Liver (tissue), 8 donors: ENCODE measurements at regions not wholly inside any gene's neighbourhood (a gene's known extent, or its start where the extent isn't known, plus 50 kb on each side); places are given as distances from the start of the nearest gene placed in this dataset.

Experiments
- DNase-seq: peaks from one replicate; pipeline ENCODE4 v3.0.0-alpha.2; 2017; ENCODE audit warnings: low spot score
- H3K27ac ChIP-seq, 2 donors: one replicate each; pipeline ENCODE4 v1.7.0; 2013; ENCODE audit warnings: inconsistent platforms in 2 of 2, low read length in 2 of 2, control low read depth in 1 of 2, low read depth in 1 of 2, mild to moderate bottlenecking in 1 of 2
- H3K27me3 ChIP-seq, 4 donors: one replicate each; pipeline versions ENCODE4 v1.6.1 to v1.7.0; 2013; ENCODE audit warnings: low read length in 3 of 4, inconsistent platforms in 1 of 4, mild to moderate bottlenecking in 1 of 4, moderate library complexity in 1 of 4; ENCODE audit not compliant: control insufficient read depth in 4 of 4, insufficient read depth in 4 of 4
- H3K36me3 ChIP-seq, 4 donors: one replicate each; pipeline versions ENCODE4 v1.6.1 to v1.7.0; 2013; ENCODE audit warnings: low read length in 3 of 4, mild to moderate bottlenecking in 3 of 4, low read depth in 1 of 4, moderate library complexity in 1 of 4; ENCODE audit not compliant: control insufficient read depth in 4 of 4, insufficient read depth in 3 of 4
- H3K4me1 ChIP-seq, 4 donors: one replicate each; pipeline versions ENCODE4 v1.6.1 to v1.7.0; 2013; ENCODE audit warnings: low read length in 3 of 4, mild to moderate bottlenecking in 3 of 4, moderate library complexity in 1 of 4; ENCODE audit not compliant: control insufficient read depth in 4 of 4, insufficient read depth in 4 of 4
- H3K4me3 ChIP-seq, 3 donors: one replicate each; pipeline versions ENCODE4 v1.6.1 to v1.7.0; 2013; ENCODE audit warnings: low read length in 3 of 3, control low read depth in 1 of 3, low read depth in 1 of 3, mild to moderate bottlenecking in 1 of 3
- H3K9ac ChIP-seq, 2 donors: one replicate each; pipeline ENCODE4 v1.7.0; 2013; ENCODE audit warnings: low read length in 2 of 2, mild to moderate bottlenecking in 2 of 2, moderate library complexity in 2 of 2, control low read depth in 1 of 2, low read depth in 1 of 2
- H3K9me3 ChIP-seq, 4 donors: one replicate each; pipeline versions ENCODE4 v1.6.1 to v1.7.0; 2013; ENCODE audit warnings: low read length in 3 of 4; ENCODE audit not compliant: control insufficient read depth in 4 of 4
- ATF3 ChIP-seq: IDR thresholded peaks from 2 replicates; pipeline ENCODE4 v1.6.1; 2016; ENCODE audit warnings: antibody characterized with exemption
- EGR1 ChIP-seq, 2 donors: IDR thresholded peaks; 2 replicates each; pipeline ENCODE4 v1.6.1; 2016 to 2018; ENCODE audit warnings: antibody characterized with exemption in 2 of 2, low read depth in 2 of 2
- FOXA2 ChIP-seq: IDR thresholded peaks from 2 replicates; pipeline ENCODE4 v1.6.1; 2016; ENCODE audit warnings: antibody characterized with exemption
- GABPA ChIP-seq, 2 donors: IDR thresholded peaks in 1 of 2; conservative IDR thresholded peaks in 1 of 2; 2 replicates each; pipeline ENCODE4 v1.6.1; 2016; ENCODE audit warnings: antibody characterized with exemption in 2 of 2, mild to moderate bottlenecking in 1 of 2, moderate library complexity in 1 of 2
- HNF4A ChIP-seq, 2 donors: conservative IDR thresholded peaks; 2 replicates each; pipeline ENCODE4 v1.6.1; 2016; ENCODE audit warnings: antibody characterized with exemption in 2 of 2, mild to moderate bottlenecking in 2 of 2
- HNF4G ChIP-seq: IDR thresholded peaks from 2 replicates; pipeline ENCODE4 v1.6.1; 2016; ENCODE audit warnings: antibody characterized with exemption
- JUND ChIP-seq, 2 donors: IDR thresholded peaks; 2 replicates each; pipeline ENCODE4 v1.6.1; 2016; ENCODE audit warnings: antibody characterized with exemption in 2 of 2
- RAD21 ChIP-seq, 2 donors: IDR thresholded peaks; 2 replicates each; pipeline ENCODE4 v1.6.1; 2016; ENCODE audit warnings: antibody characterized with exemption in 2 of 2, mild to moderate bottlenecking in 2 of 2
- TAF1 ChIP-seq: conservative IDR thresholded peaks from 2 replicates; pipeline ENCODE4 v1.6.1; 2016; ENCODE audit warnings: antibody characterized with exemption, mild to moderate bottlenecking
- YY1 ChIP-seq: IDR thresholded peaks from 2 replicates; pipeline ENCODE4 v1.6.1; 2016; ENCODE audit warnings: antibody characterized with exemption, mild to moderate bottlenecking
- WGBS: extraction: QIAGEN DNeasy Blood & Tissue Kit; methylation state at CpG from one replicate; pipeline ENCODE4 v1.1.7; 2013; 5-methylcytosine and 5-hydroxymethylcytosine counted together
- TF ChIP-seq, protein P1 (sequence below): IDR thresholded peaks from 2 replicates; pipeline ENCODE4 v1.6.1; 2016; ENCODE audit warnings: antibody characterized with exemption
- TF ChIP-seq, protein P2 (sequence below): IDR thresholded peaks from 2 replicates; pipeline ENCODE4 v1.6.1; 2016; ENCODE audit warnings: antibody characterized with exemption, mild to moderate bottlenecking
- TF ChIP-seq, protein P3 (sequence below): fragments of 150-350 bp; IDR thresholded peaks from 2 replicates; pipeline ENCODE4 v1.5.1; 2017; ENCODE audit warnings: improper control_type of control experiment, low read depth, low read length; ENCODE audit not compliant: missing input control
- TF ChIP-seq, protein P4 (sequence below): IDR thresholded peaks from 2 replicates; pipeline ENCODE4 v1.6.1; 2016; ENCODE audit warnings: antibody characterized with exemption
- donor health status: healthy.
- donor health status: healthy.
- donor health status: healthy.
- donor health status: healthy.
- donor health status: healthy.

GRCh38 chr3:194840661-194841514 is 155.2 kb downstream of the FAM43A start:
- TF ChIP-seq EGR1 (IDR thresholded peaks at IDR 0.05; ENCODE audit: low read depth in 2 of 2), result no peak
- no peak for TF ChIP-seq FOXA2
- TF ChIP-seq, protein P1, sequence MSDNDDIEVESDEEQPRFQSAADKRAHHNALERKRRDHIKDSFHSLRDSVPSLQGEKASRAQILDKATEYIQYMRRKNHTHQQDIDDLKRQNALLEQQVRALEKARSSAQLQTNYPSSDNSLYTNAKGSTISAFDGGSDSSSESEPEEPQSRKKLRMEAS, result no peak
- no peak for TF ChIP-seq HNF4A (conservative IDR thresholded peaks at IDR 0.05)
- peak in 1 of 2 donors; percentile 39 for TF ChIP-seq JUND (IDR thresholded peaks at IDR 0.05)
- TF ChIP-seq HNF4G, result no peak
- Histone ChIP-seq H3K4me3 (no peak overlapping the region), H3K4me1 (no peaks in the 10 kb centered on the region), H3K9ac (no peak overlapping the region), H3K9me3 (no peaks in the 10 kb centered on the region), H3K36me3 (no peaks in the 10 kb centered on the region), H3K27me3 (no peaks in the 10 kb centered on the region), H3K27ac (no peak overlapping the region)
- DNase-seq, result no peak
- 86% methylated on average over 21 of the region's 21 CpGs for WGBS

GRCh38 chr3:194841515-194841841 is 155.8 kb downstream of the FAM43A start:
- Histone ChIP-seq H3K27me3 (no peaks in the 10 kb centered on the region), H3K9ac (no peak overlapping the region), H3K27ac (no peak overlapping the region), H3K4me3 (no peak overlapping the region), H3K36me3 (no peaks in the 10 kb centered on the region), H3K4me1 (no peaks in the 10 kb centered on the region), H3K9me3 (no peaks in the 10 kb centered on the region)
- 82% methylated on average over 2 of the region's 2 CpGs for whole genome bisulfite sequencing
- DNase-seq, result no peak
- TF ChIP-seq EGR1 (IDR thresholded peaks at IDR 0.05; ENCODE audit: low read depth in 2 of 2), result no peak
- TF ChIP-seq ATF3, result no peak

DNA sequence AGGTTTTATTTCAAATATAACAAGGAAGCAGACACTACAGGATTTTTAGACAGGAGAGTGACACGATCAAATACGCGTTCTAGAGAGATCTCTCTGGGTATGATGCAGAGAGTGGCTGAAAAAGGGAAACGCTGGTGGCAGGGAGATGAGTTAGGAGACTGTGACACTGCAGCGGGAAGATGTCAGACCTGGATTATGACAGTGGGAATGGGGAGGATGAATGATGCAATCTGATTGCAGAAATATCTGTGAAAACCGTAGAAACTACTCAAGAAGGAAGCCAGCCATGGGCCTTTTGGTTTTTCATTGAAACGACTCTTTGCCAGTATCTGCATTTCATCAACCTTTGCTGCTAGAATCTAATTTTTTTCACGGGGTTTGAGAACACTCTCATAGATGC is 157.9 kb downstream of the FAM43A start:
- WGBS, result 80% methylated on average over 8 of the region's 8 CpGs
- TF ChIP-seq JUND (IDR thresholded peaks at IDR 0.05), result no peak

DNA sequence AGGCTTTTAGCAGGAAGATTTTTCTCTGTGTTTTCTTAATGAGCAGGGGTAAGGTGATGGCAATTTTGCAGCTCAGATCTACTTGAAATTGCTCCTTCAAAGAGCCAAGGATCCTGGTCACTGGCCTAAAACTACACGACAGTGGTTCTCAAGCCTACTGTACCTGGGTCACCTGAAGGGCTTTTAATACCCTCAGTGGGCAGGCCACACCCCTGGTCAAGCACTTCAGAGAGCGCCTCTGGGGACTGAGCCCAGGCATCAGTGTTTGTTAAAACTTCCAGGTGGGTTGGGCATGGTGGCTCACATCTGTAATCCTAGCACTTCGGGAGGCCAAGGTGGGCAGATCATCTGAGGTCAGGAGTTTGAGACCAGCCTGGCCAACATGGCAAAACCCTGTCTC is 158.4 kb downstream of the FAM43A start:
- 89% methylated on average over 3 of the region's 3 CpGs for WGBS
- H3K27ac ChIP-seq, result no peak overlapping the region
- H3K36me3 ChIP-seq, result no peaks in the 10 kb centered on the region
- no peaks in the 10 kb centered on the region for H3K9me3 ChIP-seq
- no peak for DNase-seq
- no peaks in the 10 kb centered on the region for H3K4me1 ChIP-seq
- H3K9ac ChIP-seq, result no peak overlapping the region
- H3K4me3 ChIP-seq, result no peak overlapping the region
- no peaks in the 10 kb centered on the region for H3K27me3 ChIP-seq
- TF ChIP-seq GABPA (IDR thresholded peaks at IDR 0.05 in 1 of 2, conservative IDR thresholded peaks at IDR 0.05 in 1 of 2) (no peak), TAF1 (no peak), HNF4A (conservative IDR thresholded peaks at IDR 0.05) (no peak), EGR1 (IDR thresholded peaks at IDR 0.05; ENCODE audit: low read depth in 2 of 2) (no peak), HNF4G (no peak), YY1 (no peak), RAD21 (IDR thresholded peaks at IDR 0.05) (no peak), JUND (IDR thresholded peaks at IDR 0.05) (no peak)
- TF ChIP-seq, protein P1, result no peak
- TF ChIP-seq, protein P2, sequence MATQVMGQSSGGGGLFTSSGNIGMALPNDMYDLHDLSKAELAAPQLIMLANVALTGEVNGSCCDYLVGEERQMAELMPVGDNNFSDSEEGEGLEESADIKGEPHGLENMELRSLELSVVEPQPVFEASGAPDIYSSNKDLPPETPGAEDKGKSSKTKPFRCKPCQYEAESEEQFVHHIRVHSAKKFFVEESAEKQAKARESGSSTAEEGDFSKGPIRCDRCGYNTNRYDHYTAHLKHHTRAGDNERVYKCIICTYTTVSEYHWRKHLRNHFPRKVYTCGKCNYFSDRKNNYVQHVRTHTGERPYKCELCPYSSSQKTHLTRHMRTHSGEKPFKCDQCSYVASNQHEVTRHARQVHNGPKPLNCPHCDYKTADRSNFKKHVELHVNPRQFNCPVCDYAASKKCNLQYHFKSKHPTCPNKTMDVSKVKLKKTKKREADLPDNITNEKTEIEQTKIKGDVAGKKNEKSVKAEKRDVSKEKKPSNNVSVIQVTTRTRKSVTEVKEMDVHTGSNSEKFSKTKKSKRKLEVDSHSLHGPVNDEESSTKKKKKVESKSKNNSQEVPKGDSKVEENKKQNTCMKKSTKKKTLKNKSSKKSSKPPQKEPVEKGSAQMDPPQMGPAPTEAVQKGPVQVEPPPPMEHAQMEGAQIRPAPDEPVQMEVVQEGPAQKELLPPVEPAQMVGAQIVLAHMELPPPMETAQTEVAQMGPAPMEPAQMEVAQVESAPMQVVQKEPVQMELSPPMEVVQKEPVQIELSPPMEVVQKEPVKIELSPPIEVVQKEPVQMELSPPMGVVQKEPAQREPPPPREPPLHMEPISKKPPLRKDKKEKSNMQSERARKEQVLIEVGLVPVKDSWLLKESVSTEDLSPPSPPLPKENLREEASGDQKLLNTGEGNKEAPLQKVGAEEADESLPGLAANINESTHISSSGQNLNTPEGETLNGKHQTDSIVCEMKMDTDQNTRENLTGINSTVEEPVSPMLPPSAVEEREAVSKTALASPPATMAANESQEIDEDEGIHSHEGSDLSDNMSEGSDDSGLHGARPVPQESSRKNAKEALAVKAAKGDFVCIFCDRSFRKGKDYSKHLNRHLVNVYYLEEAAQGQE, result no peak
- TF ChIP-seq, protein P3, sequence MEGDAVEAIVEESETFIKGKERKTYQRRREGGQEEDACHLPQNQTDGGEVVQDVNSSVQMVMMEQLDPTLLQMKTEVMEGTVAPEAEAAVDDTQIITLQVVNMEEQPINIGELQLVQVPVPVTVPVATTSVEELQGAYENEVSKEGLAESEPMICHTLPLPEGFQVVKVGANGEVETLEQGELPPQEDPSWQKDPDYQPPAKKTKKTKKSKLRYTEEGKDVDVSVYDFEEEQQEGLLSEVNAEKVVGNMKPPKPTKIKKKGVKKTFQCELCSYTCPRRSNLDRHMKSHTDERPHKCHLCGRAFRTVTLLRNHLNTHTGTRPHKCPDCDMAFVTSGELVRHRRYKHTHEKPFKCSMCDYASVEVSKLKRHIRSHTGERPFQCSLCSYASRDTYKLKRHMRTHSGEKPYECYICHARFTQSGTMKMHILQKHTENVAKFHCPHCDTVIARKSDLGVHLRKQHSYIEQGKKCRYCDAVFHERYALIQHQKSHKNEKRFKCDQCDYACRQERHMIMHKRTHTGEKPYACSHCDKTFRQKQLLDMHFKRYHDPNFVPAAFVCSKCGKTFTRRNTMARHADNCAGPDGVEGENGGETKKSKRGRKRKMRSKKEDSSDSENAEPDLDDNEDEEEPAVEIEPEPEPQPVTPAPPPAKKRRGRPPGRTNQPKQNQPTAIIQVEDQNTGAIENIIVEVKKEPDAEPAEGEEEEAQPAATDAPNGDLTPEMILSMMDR, result no peak
- TF ChIP-seq, protein P4, sequence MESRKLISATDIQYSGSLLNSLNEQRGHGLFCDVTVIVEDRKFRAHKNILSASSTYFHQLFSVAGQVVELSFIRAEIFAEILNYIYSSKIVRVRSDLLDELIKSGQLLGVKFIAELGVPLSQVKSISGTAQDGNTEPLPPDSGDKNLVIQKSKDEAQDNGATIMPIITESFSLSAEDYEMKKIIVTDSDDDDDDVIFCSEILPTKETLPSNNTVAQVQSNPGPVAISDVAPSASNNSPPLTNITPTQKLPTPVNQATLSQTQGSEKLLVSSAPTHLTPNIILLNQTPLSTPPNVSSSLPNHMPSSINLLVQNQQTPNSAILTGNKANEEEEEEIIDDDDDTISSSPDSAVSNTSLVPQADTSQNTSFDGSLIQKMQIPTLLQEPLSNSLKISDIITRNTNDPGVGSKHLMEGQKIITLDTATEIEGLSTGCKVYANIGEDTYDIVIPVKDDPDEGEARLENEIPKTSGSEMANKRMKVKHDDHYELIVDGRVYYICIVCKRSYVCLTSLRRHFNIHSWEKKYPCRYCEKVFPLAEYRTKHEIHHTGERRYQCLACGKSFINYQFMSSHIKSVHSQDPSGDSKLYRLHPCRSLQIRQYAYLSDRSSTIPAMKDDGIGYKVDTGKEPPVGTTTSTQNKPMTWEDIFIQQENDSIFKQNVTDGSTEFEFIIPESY, result no peak

More for the DNA sequence above, 157.9 kb downstream of the FAM43A start:
- Histone ChIP-seq H3K36me3 (no peaks in the 10 kb centered on the region), H3K9ac (no peak overlapping the region), H3K27me3 (no peaks in the 10 kb centered on the region), H3K4me3 (no peak overlapping the region), H3K4me1 (no peaks in the 10 kb centered on the region), H3K27ac (no peak overlapping the region), H3K9me3 (no peaks in the 10 kb centered on the region)
- DNase-seq, result no peak
